ENCODE measurements at regions not wholly inside any gene's neighbourhood (a gene's known extent, or its start where the extent isn't known, plus 50 kb on each side); places are given as distances from the start of the nearest gene placed in this dataset.

DNA sequence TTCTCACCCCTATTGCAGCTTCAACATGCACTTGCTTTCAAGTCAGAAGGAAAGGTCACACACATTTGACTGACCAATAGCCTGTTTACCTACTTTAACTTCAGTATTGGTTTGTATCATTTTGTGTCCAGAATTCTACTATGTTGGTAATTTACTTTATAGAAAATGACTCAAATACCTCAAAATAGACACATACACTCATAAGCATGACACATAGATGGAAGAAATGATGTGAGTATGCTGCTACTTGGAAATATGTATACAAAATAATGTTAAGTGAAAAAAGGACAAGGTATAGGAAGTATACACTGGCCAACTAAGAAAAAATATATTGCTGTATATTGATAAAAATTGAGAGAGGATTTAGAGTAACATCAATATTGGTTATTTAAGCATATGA lies 98.8 kb upstream of the CASK start:
- Histone ChIP-seq H3K27ac (no peak overlapping the region), H3K4me1 (no peaks in the 10 kb centered on the region), H3K4me3 (no peak overlapping the region), H3K27me3 (no peaks in the 10 kb centered on the region), H3K36me3 (no peaks in the 10 kb centered on the region), H3K9me3 (no peaks in the 10 kb centered on the region)
- DNase-seq (ENCODE audit: low spot score in 2 of 2) = no peak
- TF ChIP-seq POLR2AphosphoS5 (IDR thresholded peaks at IDR 0.05) (no peak), EP300 (IDR thresholded peaks at IDR 0.05) (no peak), POLR2A (IDR thresholded peaks at IDR 0.05) (no peak), CTCF (IDR thresholded peaks at IDR 0.05) (no peak)

GRCh38 chrX:42021058-42021457 lies 97.7 kb upstream of the CASK start:
- no peak overlapping the region for H3K4me3 ChIP-seq
- DNase-seq (ENCODE audit: low spot score in 2 of 2) = no peak
- H3K27ac ChIP-seq = no peak overlapping the region
- H3K9me3 ChIP-seq = no peaks in the 10 kb centered on the region
- no peaks in the 10 kb centered on the region for H3K27me3 ChIP-seq
- no peaks in the 10 kb centered on the region for H3K4me1 ChIP-seq
- TF ChIP-seq POLR2A (IDR thresholded peaks at IDR 0.05) = no peak
- TF ChIP-seq POLR2AphosphoS5 (IDR thresholded peaks at IDR 0.05) = no peak
- no peak for TF ChIP-seq CTCF (IDR thresholded peaks at IDR 0.05)
- no peaks in the 10 kb centered on the region for H3K36me3 ChIP-seq

GRCh38 chrX:42020225-42020624 lies 96.9 kb upstream of the CASK start:
- no peak overlapping the region for H3K27ac ChIP-seq
- H3K36me3 ChIP-seq = no peaks in the 10 kb centered on the region
- H3K4me3 ChIP-seq = no peak overlapping the region
- no peaks in the 10 kb centered on the region for H3K27me3 ChIP-seq
- WGBS = 91% methylated on average over 2 of the region's 2 CpGs
- no peaks in the 10 kb centered on the region for H3K4me1 ChIP-seq
- no peak for TF ChIP-seq CTCF (IDR thresholded peaks at IDR 0.05)
- no peak for TF ChIP-seq POLR2AphosphoS5 (IDR thresholded peaks at IDR 0.05)
- no peak for TF ChIP-seq POLR2A (IDR thresholded peaks at IDR 0.05)
- TF ChIP-seq EP300 (IDR thresholded peaks at IDR 0.05) = no peak
- no peak for DNase-seq (ENCODE audit: low spot score in 2 of 2)
- no peaks in the 10 kb centered on the region for H3K9me3 ChIP-seq

- no peak for TF ChIP-seq EP300 (IDR thresholded peaks at IDR 0.05)
- TF ChIP-seq CTCF (IDR thresholded peaks at IDR 0.05) = no peak
- no peak for TF ChIP-seq POLR2A (IDR thresholded peaks at IDR 0.05)
- TF ChIP-seq POLR2AphosphoS5 (IDR thresholded peaks at IDR 0.05) = no peak
- Histone ChIP-seq H3K9me3 (no peaks in the 10 kb centered on the region), H3K4me3 (no peak overlapping the region), H3K4me1 (no peaks in the 10 kb centered on the region), H3K27ac (no peak overlapping the region), H3K27me3 (no peaks in the 10 kb centered on the region), H3K36me3 (no peaks in the 10 kb centered on the region)
- DNase-seq (ENCODE audit: low spot score in 2 of 2) = no peak
- 61% methylated on average over 1 of the region's 1 CpG for WGBS
These were observed 94.6 kb upstream of the CASK start for GRCh38 chrX:42017971-42018370.

GRCh38 chrX:42000836-42001235 lies 77.5 kb upstream of the CASK start:
- 53% methylated on average over 3 of the region's 3 CpGs for WGBS
- Histone ChIP-seq H3K4me3 (no peak overlapping the region), H3K27ac (no peak overlapping the region), H3K4me1 (no peaks in the 10 kb centered on the region), H3K27me3 (no peaks in the 10 kb centered on the region), H3K36me3 (no peaks in the 10 kb centered on the region), H3K9me3 (no peaks in the 10 kb centered on the region)
- no peak for DNase-seq (ENCODE audit: low spot score in 2 of 2)
- TF ChIP-seq POLR2A (IDR thresholded peaks at IDR 0.05) (no peak), CTCF (IDR thresholded peaks at IDR 0.05) (no peak)
